ENCODE measurements at regions not wholly inside any gene's neighbourhood (a gene's known extent, or its start where the extent isn't known, plus 50 kb on each side); places are given as distances from the start of the nearest gene placed in this dataset.

DNA sequence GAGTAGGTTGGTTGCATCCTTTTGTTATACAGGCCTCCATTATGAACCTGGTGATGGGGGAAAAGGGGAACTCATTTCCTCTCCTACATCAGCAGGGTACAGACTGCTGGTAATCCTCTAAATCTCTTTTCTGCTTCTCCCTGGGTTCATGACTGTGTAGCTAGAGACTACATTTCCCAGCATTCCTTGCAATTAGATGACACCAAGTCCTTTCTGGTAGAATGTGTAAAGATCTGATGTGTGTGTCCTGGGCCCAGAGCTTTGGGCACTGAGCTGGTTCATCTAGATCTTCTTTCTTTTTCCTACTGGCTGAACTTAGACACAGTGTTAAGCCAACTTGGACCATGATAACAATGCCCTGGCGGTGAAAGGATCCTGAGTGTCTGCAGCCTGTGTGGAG lies 104.7 kb upstream of the IFNGR1 start:
- WGBS, 3 donors = 36 to 97% (median 95%) methylated on average over 1 of the region's 1 CpG
- intact Hi-C loops (cut with DNase I) = no loop called here
- TF ChIP-seq, protein P1, sequence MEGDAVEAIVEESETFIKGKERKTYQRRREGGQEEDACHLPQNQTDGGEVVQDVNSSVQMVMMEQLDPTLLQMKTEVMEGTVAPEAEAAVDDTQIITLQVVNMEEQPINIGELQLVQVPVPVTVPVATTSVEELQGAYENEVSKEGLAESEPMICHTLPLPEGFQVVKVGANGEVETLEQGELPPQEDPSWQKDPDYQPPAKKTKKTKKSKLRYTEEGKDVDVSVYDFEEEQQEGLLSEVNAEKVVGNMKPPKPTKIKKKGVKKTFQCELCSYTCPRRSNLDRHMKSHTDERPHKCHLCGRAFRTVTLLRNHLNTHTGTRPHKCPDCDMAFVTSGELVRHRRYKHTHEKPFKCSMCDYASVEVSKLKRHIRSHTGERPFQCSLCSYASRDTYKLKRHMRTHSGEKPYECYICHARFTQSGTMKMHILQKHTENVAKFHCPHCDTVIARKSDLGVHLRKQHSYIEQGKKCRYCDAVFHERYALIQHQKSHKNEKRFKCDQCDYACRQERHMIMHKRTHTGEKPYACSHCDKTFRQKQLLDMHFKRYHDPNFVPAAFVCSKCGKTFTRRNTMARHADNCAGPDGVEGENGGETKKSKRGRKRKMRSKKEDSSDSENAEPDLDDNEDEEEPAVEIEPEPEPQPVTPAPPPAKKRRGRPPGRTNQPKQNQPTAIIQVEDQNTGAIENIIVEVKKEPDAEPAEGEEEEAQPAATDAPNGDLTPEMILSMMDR (IDR thresholded peaks at IDR 0.05) = no peak
- TF ChIP-seq EP300 (IDR thresholded peaks at IDR 0.05) (no peak), POLR2A (IDR thresholded peaks at IDR 0.05) (no peak)
- H3K4me3 ChIP-seq = no peak overlapping the region
- no peaks in the 10 kb centered on the region for H3K27me3 ChIP-seq
- H3K9me3 ChIP-seq = no peaks in the 10 kb centered on the region
- no peak overlapping the region for H3K27ac ChIP-seq
- H3K36me3 ChIP-seq = no peaks in the 10 kb centered on the region
- no peak for DNase-seq
- no peaks in the 10 kb centered on the region for H3K4me1 ChIP-seq (ENCODE audit: insufficient read depth)

GRCh38 chr6:137320271-137320670 lies 101.1 kb upstream of the IFNGR1 start:
- Histone ChIP-seq H3K27me3 (no peaks in the 10 kb centered on the region), H3K36me3 (no peaks in the 10 kb centered on the region), H3K4me1 (ENCODE audit: insufficient read depth) (no peaks in the 10 kb centered on the region), H3K27ac (no peak overlapping the region), H3K4me3 (no peak overlapping the region), H3K9me3 (no peaks in the 10 kb centered on the region)
- TF ChIP-seq, protein P1 (IDR thresholded peaks at IDR 0.05) = no peak
- TF ChIP-seq EP300 (IDR thresholded peaks at IDR 0.05) = no peak
- TF ChIP-seq POLR2A (IDR thresholded peaks at IDR 0.05) = no peak
- DNase-seq = no peak
- 61 to 68% (median 66%) methylated on average over 9 of the region's 9 CpGs for WGBS, 3 donors
- intact Hi-C loops (cut with DNase I) = no loop called here

GRCh38 chr6:137316626-137317025 lies 97.4 kb upstream of the IFNGR1 start:
- no peak for DNase-seq
- Histone ChIP-seq H3K27ac (no peak overlapping the region), H3K4me3 (no peak overlapping the region), H3K36me3 (no peaks in the 10 kb centered on the region), H3K9me3 (no peaks in the 10 kb centered on the region), H3K4me1 (ENCODE audit: insufficient read depth) (no peaks in the 10 kb centered on the region), H3K27me3 (no peaks in the 10 kb centered on the region)
- intact Hi-C loops (cut with DNase I) = loop anchor here in 2 of 4 donors (10.0 kb wide), 1 partner anchor 222 kb away; no protein-coding TSS in a partner anchor
- no peak for TF ChIP-seq EP300 (IDR thresholded peaks at IDR 0.05)
- no peak for TF ChIP-seq POLR2A (IDR thresholded peaks at IDR 0.05)
- TF ChIP-seq, protein P1 (IDR thresholded peaks at IDR 0.05) = no peak

- TF ChIP-seq EP300 (IDR thresholded peaks at IDR 0.05) = no peak
- TF ChIP-seq, protein P1 (IDR thresholded peaks at IDR 0.05) = no peak
- no peak for TF ChIP-seq POLR2A (IDR thresholded peaks at IDR 0.05)
- H3K9me3 ChIP-seq = no peaks in the 10 kb centered on the region
- no peaks in the 10 kb centered on the region for H3K36me3 ChIP-seq
- H3K27me3 ChIP-seq = no peaks in the 10 kb centered on the region
- no peak for DNase-seq
- no peak overlapping the region for H3K4me3 ChIP-seq
- no peak overlapping the region for H3K27ac ChIP-seq
- H3K4me1 ChIP-seq (ENCODE audit: insufficient read depth) = no peaks in the 10 kb centered on the region
- WGBS, 3 donors = 30 to 36% (median 31%) methylated on average over 5 of the region's 5 CpGs
- intact Hi-C loops (cut with DNase I) = loop anchor here in 2 of 4 donors (10.0 kb wide), 1 partner anchor 220 kb away; no protein-coding TSS in a partner anchor
Measured at GRCh38 chr6:137315081-137315480, 95.9 kb upstream of the IFNGR1 start.

Measured in ovary (tissue), 7 donors.